ENCODE measurements at regions not wholly inside any gene's neighbourhood (a gene's known extent, or its start where the extent isn't known, plus 50 kb on each side); places are given as distances from the start of the nearest gene placed in this dataset.
"Not testable (repeated sequence)": the region's sequence is repeated elsewhere in the genome, so short reads cannot be mapped to it uniquely, and the experiment has no call there.

GRCh38 chr7:108920490-108920889 is 350.8 kb downstream of the DNAJB9 start:
- TF ChIP-seq CTCF (conservative IDR thresholded peaks at IDR 0.05; ENCODE audit: low read depth, low read length): no peak
- no peak for DNase-seq (ENCODE audit: low read depth)
- no peak overlapping the region for H3K4me3 ChIP-seq (ENCODE audit: low read length)

- H3K4me3 ChIP-seq (ENCODE audit: low read length); DNase-seq (ENCODE audit: low read depth): not testable (repeated sequence)
Observed at GRCh38 chr7:108943048-108943447, 373.4 kb downstream of the DNAJB9 start.

GRCh38 chr7:108947526-108947925 is 377.9 kb downstream of the DNAJB9 start:
- TF ChIP-seq CTCF (conservative IDR thresholded peaks at IDR 0.05; ENCODE audit: low read depth, low read length): no peak

DNA sequence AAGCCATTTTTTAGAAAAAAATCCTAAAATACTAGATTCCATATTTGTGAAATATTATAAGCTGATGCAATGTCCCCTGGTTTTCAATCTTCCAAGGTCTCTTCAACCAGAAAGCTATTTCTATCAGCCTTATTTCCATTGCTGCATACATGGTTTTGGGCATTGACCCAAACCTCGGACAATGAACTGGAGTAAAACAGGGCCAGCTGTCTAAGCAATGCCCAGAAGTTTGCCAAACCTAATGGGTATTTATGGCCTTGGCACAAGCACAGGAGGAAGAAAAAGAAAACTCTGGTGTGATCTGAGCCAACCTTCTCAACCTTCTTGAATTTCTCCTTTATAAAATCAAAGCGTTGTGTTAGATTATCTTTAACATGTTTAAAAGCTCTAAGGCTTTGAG is 402.3 kb downstream of the DNAJB9 start:
- TF ChIP-seq CTCF (conservative IDR thresholded peaks at IDR 0.05; ENCODE audit: low read depth, low read length): no peak
- no peak overlapping the region for H3K4me3 ChIP-seq (ENCODE audit: low read length)
- DNase-seq (ENCODE audit: low read depth): no peak

More at GRCh38 chr7:108947526-108947925, 377.9 kb downstream of the DNAJB9 start:
- H3K4me3 ChIP-seq (ENCODE audit: low read length): no peak overlapping the region
- DNase-seq (ENCODE audit: low read depth): peak; percentile 66

GRCh38 chr7:108973075-108973474 is 403.4 kb downstream of the DNAJB9 start:
- H3K4me3 ChIP-seq (ENCODE audit: low read length): no peak overlapping the region
- TF ChIP-seq CTCF (conservative IDR thresholded peaks at IDR 0.05; ENCODE audit: low read depth, low read length): peak; percentile 53
- no peak for DNase-seq (ENCODE audit: low read depth)

- DNase-seq (ENCODE audit: low read depth): no peak
- no peak overlapping the region for H3K4me3 ChIP-seq (ENCODE audit: low read length)
- no peak for TF ChIP-seq CTCF (conservative IDR thresholded peaks at IDR 0.05; ENCODE audit: low read depth, low read length)
Observed at GRCh38 chr7:108974641-108975040, 405.0 kb downstream of the DNAJB9 start.

DNA sequence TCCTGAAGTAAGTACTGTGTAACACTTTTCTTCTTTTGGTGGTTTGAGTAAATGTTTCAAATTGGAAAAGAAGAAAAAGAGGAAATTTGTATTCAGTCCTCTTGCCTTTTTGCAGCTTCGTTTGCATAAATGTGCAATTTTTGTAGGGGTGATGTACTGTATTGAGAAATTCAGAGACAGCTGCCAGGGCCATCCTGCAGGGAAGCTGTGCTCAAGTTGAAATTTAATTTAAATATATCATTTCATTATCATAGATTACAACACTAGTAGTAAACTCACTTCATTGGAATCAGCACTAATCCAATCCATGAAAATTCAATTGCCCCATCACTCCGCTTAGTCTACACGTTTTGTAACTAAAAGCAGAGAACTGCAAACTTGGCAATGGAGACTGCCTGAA is 415.4 kb downstream of the DNAJB9 start:
- no peak for TF ChIP-seq CTCF (conservative IDR thresholded peaks at IDR 0.05; ENCODE audit: low read depth, low read length)
- no peak overlapping the region for H3K4me3 ChIP-seq (ENCODE audit: low read length)
- no peak for DNase-seq (ENCODE audit: low read depth)

- no peak for TF ChIP-seq CTCF (conservative IDR thresholded peaks at IDR 0.05; ENCODE audit: low read depth, low read length)
- no peak for DNase-seq (ENCODE audit: low read depth)
- H3K4me3 ChIP-seq (ENCODE audit: low read length): no peak overlapping the region
Observed at GRCh38 chr7:108989319-108989718, 419.6 kb downstream of the DNAJB9 start.
